Stimulated activated CD4-positive, alpha-beta T cell treated with anti-CD3 and anti-CD28 coated beads, Interleukin-4, amount 100 ng/mL, for 1 hour (primary cell): ENCODE measurements at regions not wholly inside any gene's neighbourhood (a gene's known extent, or its start where the extent isn't known, plus 50 kb on each side); places are given as distances from the start of the nearest gene placed in this dataset.
"Not testable (repeated sequence)": the region's sequence is repeated elsewhere in the genome, so short reads cannot be mapped to it uniquely, and the experiment has no call there.

ENCODE experiments used
- DNase-seq: peaks from one replicate; pipeline ENCODE4 v3.0.0-alpha.2; 2020

DNA sequence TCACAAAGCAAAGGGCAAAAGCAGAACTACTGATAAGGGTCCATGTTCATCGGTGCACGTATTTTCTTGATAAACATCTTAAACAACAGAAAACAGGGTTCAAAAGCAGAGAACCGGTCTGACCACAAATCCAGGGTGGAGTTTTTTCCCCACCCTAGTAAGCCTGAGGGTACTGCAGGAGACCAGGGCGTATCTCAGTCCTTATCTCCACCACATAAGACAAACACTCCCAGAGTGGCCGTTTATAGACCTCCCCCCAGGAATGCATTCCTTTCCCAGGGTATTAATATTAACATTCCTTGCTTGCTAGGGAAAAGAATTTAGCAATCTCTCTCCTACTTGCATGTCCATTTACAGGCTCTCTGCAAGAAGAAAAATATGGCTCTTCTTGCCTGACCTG lies 567.9 kb upstream of the HS3ST1 start:
- not testable (repeated sequence) for DNase-seq

DNA sequence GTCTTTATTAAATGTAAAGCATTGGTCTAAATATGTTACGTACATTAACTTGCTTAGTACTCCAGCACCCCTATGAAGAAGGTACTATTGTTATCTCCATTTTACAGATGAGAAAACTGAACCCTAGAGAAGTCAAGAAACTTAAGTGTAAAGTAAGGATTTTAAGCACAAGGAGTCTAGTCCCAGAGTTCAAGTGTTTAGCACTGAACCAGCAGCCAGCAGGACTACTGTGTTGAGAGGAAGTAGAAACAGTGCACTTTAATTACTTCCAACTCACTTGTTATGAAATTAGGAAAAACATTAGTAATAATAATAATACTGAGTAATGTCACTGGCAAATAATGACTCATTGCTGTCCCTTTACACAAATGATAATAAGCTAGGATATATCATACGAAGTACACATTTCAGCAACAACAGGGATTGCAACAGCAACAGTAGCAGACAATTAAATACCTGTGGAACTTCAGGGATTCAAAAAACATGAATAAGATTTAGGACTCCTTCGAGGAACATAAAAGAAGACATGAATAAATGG lies 548.1 kb upstream of the HS3ST1 start:
- DNase-seq: no peak

- DNase-seq: no peak
These were observed 544.6 kb upstream of the HS3ST1 start for GRCh38 chr4:11973270-11973669.

- DNase-seq: no peak
These were observed 542.1 kb upstream of the HS3ST1 start for GRCh38 chr4:11970754-11971153.

- DNase-seq: no peak
These were observed 538.1 kb upstream of the HS3ST1 start for GRCh38 chr4:11966782-11967181.

DNA sequence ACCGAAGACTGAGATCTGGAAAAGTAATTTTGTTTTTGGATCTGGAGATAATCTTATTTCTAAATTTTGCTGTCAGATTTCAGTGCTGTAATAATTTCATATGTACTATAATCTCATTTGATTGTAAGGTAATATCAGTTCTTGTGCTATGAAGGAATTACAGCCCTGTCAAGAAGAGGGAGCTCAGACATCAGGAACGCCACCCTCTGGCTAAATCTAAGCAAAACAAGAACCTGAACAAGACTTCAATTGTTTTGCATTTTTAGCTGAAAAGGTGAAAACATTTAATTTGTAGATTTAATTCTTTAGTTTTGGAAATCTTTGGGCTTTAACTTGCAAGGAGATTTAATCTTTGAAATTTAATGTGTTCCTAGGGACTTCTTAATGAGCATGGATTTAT lies 525.4 kb upstream of the HS3ST1 start:
- DNase-seq: no peak

- no peak for DNase-seq
These were observed 520.7 kb upstream of the HS3ST1 start for GRCh38 chr4:11949355-11949754.

DNA sequence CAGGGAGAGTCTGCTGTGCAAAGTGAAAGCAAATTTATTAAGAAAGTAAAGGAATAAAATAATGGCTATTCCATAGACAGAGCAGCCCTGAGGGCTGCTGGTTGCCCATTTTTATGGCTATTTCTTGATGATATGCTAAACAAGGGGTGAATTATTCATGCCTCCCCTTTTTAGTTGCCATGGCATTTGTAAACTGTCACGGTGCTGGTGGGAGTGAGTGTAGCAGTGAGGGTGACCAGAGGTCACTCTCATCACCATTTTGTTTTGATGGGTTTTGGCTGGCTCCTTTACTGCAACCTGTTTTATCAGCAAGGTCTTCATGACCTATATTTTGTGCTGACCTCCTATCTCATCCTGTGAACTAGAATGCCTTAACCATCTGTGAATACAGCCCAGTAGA lies 518.9 kb upstream of the HS3ST1 start:
- not testable (repeated sequence) for DNase-seq

GRCh38 chr4:11937941-11938340 lies 509.2 kb upstream of the HS3ST1 start:
- no peak for DNase-seq

DNA sequence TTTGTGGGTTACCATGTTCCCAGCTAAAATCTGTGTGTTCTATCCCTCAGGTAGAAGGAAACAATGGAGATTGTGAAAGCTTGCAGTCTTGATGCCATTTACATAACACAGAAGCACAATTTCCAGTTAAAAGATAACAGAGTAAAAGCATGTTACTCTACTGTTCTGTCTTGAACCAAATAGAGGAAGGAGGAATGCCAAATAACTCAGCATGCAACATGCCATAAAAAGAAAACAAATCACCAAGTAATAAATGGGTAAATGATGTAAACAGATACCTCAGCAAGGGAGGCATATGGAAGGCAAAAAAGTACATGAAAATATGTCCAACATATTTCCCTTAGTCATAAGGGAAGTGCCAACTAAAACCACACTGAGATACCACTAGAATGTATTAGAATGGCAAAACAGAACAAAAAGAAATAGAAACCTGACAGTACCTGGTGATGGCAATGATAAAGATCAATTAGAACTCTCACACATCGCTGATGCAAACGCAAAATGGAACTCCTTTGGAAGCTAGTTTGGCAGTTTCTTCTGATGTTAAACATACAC lies 502.6 kb upstream of the HS3ST1 start:
- no peak for DNase-seq

DNA sequence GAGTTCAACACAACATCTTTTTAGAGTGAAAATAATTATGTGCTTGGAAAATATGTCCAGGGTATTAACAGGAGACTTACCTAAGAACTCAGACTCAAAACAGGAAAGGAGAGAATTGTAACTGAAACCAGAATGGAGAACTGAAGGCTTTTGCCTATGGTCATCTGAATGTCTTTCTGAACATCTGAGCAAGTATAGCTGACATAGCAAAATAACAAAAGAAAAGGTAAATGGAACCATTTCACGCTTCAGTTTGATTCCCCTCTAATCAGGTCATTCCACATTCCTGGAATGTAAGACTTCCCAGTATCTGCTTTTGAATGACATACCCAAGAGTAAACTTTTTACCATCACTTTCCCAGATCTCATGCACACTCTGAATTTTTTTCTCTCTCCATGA lies 500.4 kb upstream of the HS3ST1 start:
- DNase-seq: no peak

DNA sequence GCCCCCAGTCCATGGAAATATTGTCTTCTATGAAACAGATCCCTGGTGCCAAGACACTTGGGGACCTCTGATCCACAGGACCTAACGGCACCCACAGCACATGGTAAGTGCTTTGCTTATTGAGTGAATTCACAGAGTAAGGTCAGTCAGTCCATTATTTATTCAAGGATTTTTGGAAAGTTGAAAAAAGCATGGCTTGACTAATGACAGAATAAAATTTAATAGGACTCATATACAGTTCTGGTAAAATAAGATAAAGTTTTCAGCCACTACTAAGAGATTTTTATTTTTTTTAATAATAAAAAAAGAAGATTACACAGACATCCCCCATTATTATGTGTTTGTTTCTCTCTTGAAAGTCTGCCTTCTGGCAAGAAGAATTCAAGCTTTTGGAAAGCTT lies 490.6 kb upstream of the HS3ST1 start:
- DNase-seq: no peak

DNA sequence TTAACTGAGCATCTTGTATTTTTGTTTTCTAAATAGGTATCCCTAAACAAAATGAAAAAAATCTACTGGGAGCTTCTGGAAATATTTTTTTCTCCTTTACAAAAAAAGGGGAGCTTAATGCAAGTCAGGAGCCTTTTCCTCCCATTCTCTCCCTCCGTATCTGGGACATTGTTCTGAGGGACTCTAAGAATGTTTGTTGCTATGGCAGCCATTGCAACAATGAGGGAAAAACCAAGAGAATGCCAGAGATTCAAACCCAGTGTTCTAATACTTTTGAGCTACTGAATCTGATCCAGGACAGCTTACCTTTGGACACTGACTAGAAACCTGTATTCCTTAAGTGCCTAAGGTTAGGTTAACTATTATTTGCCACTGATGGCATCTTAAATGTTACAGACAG lies 485.7 kb upstream of the HS3ST1 start:
- DNase-seq: no peak

- no peak for DNase-seq
These were observed 484.2 kb upstream of the HS3ST1 start for GRCh38 chr4:11912886-11913285.

DNA sequence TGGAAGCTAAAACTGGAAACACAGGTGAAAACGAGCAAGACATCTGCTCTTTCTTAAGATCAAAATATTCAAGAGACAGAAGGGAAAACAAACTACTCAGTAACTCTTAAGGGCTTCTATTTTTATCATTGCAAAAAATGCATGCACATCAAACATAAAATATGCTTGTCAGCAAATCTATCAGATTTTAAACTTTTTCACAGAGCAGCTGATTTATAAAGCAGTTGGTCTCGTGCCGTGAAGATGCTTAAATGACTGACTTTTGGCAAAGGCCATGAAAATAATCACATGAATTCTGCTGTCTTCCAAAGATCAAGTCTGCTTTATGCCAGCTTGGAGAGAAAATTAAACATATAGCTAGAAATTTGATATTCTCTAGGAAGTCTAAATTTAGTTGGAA lies 482.1 kb upstream of the HS3ST1 start:
- no peak for DNase-seq

GRCh38 chr4:11908712-11909111 lies 480.0 kb upstream of the HS3ST1 start:
- no peak for DNase-seq

DNA sequence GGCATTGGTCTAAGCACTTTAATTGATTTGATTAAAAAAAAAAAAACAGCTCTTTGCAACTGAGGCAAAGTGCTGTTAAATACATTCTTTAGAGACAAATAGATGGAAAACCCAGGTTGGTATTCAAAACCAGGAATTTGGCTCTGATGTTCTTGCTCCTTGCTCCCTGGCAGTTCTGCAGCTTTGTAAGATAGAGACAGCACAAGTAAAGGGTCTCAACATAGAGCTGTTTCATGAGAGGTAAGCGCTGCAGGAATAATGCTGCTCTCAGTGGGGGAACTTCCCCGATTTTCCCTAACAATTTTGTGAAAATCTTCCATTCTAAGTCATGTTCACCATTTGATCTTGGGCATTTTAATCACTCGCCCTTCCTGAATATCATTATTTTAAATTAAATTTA lies 479.5 kb upstream of the HS3ST1 start:
- DNase-seq: no peak

DNA sequence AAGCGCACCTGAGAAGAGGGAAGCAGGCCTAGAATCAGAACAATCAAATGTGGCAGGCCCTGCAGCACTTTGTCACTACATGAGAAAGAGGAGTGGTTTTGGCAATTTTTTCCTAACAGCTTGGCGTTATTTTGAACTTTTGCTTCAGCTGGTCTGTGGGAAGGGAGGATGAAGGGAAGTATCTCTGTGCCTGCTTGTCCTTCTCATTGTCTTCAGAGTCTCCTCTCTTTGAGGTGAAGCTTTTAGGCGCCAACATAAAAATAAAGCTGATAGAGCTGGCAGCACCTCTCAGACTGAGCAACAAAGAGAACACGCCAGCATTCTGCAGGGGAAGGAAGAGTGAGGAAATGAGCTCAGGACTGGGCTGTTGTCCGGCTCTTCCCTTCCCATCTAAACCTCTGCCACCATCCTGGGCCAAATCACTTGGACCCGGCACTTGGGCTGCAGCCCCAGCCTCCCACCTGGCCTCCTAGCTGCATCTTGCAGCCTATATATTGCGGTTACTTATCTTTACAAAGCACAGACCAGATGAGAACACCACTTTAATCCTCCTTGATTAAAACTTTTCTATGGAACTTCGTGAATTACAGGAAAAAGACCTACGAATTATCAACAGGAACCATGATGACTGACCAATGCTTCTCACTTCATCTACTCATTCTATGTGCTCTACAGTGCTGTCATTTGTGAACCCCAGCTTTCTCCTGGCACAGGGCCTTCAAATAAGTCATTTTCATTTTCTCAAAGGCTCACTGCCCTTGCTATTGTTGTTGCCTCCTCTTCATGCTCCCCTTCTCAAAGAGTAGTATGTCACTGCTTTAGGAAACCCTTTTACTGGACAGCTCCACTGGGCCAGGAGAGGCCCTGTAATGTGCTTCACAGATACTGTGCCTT lies 476.4 kb upstream of the HS3ST1 start:
- DNase-seq: no peak

DNA sequence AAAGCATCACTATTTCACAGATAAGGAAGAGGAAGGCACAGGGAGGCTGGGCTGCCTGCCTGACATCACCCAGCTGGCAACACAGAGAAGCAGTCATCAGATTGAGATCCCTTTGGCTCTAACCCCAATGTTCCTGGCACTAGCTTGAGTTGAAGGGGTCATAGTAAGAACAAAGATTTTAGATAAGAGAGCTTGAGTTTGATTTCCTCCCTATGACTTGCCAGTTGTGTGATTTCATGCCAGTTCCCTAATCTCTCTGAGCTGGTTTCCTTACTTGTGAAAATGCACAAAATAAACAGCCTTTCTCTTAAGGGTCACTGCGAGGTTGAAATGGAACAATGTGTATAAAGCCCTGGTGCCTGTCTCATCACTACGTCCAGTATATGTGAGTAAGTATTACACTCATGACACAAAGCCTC lies 475.4 kb upstream of the HS3ST1 start:
- DNase-seq: no peak

- no peak for DNase-seq
These were observed 472.4 kb upstream of the HS3ST1 start for GRCh38 chr4:11901089-11901488.

- no peak for DNase-seq
These were observed 471.7 kb upstream of the HS3ST1 start for GRCh38 chr4:11900359-11900758.

DNA sequence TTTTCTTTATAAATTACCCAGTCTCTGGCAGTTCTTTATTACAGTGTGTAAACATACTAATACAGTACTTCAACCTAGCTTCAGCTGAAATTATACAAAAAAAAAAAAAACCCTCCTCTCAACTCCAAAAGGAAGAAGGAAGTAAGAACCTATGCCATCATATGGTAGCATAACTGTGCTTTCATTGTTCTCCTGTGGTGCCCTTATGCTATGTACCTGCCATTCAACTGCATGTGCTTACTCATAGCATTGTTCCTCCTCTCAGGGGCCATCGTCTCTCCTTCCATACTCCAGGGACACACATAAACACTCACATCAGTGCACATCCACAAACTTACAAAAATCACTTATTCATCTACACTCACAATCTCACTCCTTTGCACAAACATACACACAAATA lies 470.1 kb upstream of the HS3ST1 start:
- DNase-seq: no peak

- no peak for DNase-seq
These were observed 467.1 kb upstream of the HS3ST1 start for GRCh38 chr4:11895766-11896165.

- no peak for DNase-seq
These were observed 466.3 kb upstream of the HS3ST1 start for GRCh38 chr4:11894977-11895376.

DNA sequence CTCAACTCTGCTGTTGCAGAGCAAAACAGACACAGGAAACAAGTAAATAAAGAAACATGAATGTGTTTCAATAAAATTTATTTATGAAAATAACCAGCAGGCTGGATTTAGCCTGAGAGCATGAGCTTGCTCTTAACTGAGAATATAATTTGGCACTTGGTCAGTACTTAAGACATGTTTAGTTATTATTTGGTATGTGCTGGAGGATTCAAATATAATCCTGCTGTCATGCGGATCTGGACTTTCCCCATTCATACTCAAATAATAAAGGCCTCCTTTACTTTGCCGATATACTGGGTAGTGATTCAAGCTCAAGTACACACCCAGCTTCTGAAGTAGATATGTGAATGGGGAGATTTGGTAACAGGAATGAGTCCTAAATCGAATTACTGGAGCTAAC lies 465.5 kb upstream of the HS3ST1 start:
- DNase-seq: no peak
